ENCODE measurements at regions not wholly inside any gene's neighbourhood (a gene's known extent, or its start where the extent isn't known, plus 50 kb on each side); places are given as distances from the start of the nearest gene placed in this dataset.

DNA sequence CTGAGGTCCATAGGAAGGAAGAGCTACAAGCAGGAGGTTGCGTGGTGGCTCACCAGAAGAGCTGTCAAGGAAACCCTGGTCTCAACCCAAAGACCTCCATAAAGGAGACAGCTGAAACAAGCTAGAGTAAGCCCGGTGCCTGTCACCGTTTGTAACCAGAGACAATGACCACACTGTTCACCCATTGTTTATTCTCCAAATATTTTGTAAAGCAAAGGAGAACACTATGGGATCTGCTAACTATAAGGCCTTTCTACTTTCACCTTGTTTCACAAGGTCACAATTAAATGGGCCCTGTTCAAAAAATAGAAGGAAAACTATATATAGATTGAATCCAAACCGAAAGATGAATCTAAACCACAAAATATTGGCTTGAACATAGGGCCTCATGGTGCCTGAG lies 128.9 kb upstream of the TPRG1 start:
- no peak for DNase-seq (ENCODE audit: low read depth in 2 of 2)

DNA sequence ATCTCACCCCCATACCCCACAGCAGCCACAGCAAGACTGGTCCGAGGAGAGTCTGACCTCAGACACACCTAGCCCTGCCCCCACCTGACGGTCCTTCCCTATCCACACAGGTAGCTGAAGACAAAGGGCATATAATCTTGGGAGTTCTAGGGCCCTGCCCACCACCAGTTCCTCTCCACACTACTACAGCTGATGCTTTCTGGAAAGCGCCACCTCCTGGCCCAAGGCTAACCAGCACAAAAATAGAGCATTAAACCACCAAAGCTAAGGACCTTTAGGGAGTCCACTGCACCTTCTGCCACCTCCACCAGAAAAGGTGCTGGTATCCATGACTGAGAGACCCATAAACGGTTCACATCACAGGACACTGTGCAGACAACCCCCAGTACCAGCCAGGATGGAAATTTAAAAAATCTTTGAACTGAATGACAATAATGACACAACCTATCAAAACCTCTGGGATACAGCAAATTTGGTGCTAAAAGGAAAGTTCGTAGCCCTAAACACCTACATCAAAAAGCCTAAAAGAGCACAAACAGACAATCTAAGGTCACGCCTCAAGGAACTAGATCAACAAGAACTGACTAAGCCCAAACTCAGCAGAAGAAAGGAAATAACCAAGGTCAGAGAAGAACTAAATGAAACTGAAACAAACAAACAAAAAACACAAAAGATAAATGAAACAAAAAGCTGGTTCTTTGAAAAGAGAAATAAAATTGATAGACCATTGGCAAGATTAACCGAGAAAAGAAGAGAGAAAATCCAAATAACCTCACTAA lies 122.1 kb upstream of the TPRG1 start:
- no peak for DNase-seq (ENCODE audit: low read depth in 2 of 2)

DNA sequence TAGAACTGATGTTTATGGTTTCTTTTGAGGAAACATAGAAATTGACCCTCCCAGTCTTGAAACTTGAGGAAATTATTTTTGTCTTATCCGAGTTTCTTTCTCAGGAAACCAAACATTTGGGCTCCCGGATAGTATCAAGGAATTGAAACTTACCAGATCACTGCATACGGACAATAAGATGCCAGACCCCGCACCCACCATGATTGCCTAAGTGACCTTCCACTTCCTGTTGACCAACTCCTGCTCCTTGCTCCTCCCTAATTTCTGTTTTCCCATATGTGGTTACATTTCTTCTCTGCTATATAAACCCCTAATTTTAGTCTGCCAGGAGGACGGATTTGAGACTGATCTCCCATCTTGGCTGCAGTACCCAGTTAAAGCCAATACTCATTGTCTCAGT lies 118.4 kb upstream of the TPRG1 start:
- no peak for DNase-seq (ENCODE audit: low read depth in 2 of 2)

DNA sequence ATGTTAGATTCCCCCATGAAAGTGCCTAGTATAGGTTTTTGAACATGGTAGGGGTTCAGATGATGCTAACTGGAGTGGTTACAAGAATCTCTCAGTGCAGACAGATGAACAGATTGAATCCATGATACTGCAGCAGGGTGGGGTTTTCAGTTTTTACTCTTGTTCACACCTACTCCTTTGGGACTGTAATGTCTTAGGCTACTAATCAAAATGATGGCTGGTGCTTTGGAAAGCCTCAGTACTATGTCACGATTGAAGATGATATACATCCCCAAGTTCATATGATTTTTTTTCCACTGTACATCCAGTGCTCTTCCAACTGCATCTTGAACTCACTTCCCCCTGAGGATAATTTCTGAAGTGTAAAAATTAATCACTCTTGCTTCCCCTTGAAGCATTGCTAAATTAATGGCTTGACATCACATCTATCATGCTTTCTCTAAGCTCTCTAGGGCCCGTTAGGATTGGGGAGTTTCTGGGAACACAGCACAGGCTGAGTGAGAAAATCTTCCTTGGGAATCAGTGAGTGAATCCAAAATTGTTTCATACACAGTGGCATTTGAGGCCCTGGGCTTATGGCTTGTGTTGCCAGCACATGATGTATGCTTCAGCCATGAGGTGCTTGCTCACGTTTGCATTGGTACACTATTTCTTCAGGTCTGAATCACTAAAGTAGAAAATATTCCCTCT lies 115.0 kb upstream of the TPRG1 start:
- no peak for DNase-seq (ENCODE audit: low read depth in 2 of 2)

DNA sequence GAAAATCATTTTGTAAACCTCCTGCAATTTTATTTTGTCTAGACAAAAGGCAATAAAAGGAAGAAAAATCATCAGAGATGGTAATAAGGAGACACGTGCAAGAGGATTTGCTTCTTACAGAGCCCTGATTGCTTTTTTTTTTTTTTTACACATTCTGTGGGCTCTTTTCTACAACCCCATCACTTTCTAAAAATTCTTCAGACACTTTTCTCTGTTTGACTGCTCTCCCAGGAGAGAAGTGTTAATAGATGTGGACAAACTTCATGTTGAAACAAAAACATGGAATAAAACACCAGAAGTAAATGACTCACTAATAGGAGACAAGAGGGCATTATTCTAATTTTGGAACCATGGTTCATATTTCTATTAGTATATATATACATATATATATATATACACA lies 114.4 kb upstream of the TPRG1 start:
- DNase-seq (ENCODE audit: low read depth in 2 of 2) = no peak

DNA sequence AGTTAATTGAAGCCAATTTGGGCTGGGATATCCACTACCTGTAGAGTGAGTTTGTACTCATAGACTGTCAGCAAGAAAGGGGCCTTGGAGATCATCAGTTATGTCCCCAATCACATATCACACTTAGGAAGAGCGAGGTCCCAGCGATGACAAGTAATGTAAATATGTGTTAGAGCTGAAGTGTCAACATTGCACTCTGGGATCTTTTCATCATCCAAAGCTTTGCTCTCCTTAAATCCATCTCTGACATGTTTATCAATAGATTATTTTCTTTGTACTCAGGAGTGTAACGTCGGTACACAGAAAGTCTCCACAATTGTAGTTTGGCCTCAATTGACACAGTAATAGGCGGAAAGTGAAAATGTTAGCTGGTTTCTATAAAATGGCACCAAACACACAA lies 113.7 kb upstream of the TPRG1 start:
- no peak for DNase-seq (ENCODE audit: low read depth in 2 of 2)

DNA sequence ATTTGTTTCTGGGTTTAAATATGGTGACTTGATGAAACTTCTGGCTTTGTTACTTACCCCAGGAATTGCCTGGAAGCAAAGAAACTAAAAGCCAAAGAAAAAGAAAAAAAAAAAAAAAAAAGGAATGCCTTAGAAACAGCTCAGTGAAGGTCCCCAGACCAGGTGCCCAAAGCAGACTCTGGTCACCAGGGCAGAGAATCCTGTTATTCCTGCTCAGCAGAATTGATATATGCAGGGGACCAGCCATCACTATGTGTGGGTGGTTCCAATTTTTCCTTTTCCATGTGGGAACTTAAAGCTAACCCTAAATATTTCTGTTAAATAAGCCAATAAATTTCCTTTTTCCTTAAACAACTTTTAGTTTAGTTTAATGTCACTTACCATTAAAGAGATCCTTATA lies 100.8 kb upstream of the TPRG1 start:
- no peak for DNase-seq (ENCODE audit: low read depth in 2 of 2)

DNA sequence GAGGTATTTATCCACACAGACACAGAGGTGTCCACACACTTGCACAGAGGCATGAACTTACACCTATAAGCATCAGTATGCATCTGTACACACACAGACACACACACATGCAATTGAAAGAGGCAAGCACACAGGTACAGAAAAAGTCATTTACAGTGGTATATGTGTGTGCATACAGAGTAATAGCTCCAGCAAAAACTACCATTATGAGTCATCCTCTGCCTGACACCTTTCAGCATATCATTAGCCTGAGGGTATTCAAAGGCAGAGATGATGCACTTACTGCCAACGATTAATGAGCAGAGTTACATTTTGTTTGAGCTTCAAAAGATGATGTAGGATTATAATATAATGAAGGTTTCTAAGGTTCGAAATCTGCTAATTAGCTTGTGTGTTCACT lies 100.3 kb upstream of the TPRG1 start:
- DNase-seq (ENCODE audit: low read depth in 2 of 2) = no peak

DNA sequence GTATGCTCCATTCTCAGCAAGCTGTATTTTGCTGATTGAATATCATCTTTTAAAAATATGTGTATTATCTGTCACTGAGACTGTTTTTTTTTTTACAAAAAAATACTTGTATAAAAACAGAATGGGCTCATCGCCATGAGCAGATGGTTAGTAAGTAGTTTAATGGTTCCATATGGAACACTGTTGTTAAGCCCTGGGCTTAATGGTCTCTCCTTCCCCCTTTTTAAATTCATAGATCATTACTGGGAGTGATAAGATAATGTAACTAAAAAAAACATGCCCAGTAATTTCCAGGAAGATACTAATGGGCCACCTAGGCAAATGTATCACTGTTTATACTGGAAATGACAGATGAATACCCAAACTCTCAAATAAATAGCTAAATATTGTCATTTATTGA lies 95.3 kb upstream of the TPRG1 start:
- no peak for DNase-seq (ENCODE audit: low read depth in 2 of 2)

DNA sequence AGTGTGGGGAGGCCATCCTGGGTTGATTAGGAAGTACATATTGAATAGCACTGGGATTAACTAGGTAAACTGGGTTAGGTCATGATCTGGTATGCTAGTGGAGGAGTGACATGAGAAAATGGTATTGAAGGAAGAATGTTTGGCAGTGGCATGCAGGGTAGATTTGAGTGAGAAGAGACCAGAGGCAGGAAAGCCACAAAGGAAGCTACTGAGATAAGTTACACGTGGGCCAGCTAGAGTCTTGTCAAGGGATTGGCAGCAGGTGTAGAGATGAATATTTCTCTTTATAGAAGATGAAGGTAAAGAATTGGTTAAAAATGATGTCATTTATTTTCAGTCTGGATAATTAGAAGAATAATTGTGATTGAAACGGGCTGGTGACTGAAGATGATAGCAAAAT lies 91.0 kb upstream of the TPRG1 start:
- no peak for DNase-seq (ENCODE audit: low read depth in 2 of 2)

DNA sequence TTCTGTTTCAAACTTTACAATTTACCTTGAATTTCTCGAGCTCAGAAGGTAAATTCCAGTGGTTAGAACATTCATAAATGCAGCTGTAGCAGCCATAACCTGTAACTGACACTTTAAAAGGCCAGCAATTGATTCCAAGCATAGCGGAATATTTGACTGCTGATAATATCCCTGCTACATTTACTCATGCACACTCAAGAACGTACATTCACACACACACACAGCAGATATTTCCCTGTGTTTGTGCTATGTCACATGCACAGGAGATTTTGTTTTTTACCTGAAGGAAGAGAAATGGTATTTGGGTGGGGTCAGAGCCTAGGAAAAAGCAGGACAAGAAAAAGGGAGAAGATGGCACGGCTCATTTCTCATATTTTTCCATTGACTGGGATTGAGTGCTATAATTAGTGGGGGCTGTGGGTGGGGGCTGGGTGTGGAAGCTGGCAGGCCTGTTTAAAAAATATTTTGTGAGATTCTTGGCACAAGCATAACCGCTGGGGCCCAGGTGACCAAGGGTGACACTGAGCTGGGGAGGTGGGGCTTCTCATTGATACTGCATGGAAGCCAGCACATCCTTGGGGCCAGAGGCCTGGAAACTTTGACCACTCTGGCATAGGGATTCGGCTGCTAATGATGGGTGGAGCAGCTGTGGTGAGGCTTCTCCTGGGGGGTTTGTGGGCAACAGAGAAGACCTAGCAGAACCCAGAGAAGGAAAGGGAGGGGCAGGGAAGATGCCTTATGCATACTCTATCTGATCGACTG lies 88.9 kb upstream of the TPRG1 start:
- DNase-seq (ENCODE audit: low read depth in 2 of 2) = no peak

DNA sequence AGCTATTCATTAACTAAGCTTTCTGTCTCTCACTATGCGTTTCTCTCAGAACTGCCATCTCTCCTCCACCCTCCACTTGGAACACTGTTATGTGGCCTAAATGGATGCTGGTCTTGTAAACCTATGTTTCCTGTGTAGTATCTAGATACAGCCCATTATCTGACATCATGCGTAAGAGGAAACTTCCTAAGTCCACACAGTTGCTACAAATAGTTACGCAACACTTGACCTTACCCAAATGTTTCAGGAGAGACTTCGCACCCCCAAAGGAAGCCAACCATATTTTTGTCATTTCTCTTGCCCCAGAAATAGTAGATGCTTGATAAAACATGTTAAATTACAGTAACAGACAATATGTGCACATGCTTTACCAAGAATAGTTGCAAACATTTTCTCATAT lies 87.2 kb upstream of the TPRG1 start:
- DNase-seq (ENCODE audit: low read depth in 2 of 2) = no peak

DNA sequence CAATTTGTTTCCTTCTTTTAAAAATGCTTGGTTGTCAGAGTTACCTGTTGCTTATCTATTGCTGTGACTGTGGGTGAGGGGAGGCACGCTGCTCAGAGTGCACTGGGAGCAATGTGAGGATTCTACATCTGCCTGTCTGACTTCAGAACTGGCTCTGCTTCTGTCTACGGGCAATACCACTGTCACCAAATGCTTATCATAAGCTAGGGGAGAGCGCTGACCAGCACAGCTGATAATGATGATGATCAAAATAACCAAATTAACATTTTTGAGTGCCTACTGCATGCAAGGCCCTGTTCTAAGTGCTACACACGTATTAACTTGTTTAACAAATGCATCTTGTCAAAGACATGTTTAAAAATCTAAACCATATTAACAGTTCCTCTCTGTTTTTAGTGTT lies 79.2 kb upstream of the TPRG1 start:
- DNase-seq (ENCODE audit: low read depth in 2 of 2) = no peak

DNA sequence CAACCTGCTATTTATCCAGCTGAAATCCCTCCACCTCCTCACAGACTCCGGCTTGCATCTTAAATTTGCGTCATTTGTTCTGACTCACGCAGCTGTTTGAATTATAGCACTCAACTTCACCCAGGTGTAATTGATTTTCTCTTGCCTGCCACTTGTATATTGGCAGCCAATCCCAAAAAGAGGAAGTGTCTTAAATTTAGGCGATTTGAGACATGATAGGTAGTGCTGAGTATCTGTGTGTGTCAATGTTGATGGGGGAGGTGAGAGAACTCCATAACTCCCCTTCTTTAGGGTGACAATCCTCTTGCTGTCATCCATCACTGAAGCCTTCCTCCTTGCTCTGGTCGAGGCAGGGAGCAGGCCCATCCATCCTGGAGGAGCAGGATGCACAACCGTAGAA lies 77.2 kb upstream of the TPRG1 start:
- DNase-seq (ENCODE audit: low read depth in 2 of 2) = no peak

DNA sequence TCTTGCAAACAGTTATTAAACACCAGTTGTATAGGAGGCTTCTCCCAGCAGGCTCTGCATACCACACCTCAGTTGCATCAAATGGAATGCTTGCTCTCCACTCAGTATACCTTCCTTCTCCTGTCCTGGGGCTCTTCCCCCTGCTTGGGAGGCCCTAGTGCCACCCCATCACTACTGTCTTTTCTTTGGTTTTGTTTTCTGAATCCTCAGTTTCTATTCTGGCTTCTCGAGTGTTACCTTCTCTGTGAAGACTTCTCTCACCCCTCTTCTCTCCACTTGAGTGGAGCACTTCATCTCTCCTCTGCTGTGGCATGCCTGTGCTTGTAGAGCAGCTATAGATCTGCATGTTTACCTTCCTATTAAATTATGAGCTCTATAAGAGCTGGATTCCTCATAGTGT lies 75.7 kb upstream of the TPRG1 start:
- DNase-seq (ENCODE audit: low read depth in 2 of 2) = no peak

DNA sequence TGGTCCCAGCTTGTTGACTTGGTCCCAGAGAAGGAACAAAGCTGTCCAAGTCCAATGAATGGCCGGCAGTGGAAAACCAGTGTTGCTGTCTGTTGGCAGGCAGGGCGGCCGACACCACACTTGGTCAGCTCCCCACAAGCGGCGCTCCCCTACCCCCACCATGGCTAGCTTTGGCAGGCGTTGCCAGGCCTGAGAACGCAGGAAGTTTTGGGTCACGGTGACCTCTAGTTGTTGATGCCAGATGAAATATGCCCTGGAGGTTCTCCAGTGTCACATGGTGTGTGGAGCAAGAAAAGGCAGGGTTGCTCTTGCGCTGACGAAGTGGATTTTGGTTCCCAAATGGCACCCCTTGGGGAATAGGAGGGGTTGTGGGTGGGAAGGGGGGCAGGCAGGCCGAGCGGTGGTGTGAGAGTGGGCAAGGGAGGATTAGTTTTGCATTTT lies 72.7 kb upstream of the TPRG1 start:
- no peak for DNase-seq (ENCODE audit: low read depth in 2 of 2)

DNA sequence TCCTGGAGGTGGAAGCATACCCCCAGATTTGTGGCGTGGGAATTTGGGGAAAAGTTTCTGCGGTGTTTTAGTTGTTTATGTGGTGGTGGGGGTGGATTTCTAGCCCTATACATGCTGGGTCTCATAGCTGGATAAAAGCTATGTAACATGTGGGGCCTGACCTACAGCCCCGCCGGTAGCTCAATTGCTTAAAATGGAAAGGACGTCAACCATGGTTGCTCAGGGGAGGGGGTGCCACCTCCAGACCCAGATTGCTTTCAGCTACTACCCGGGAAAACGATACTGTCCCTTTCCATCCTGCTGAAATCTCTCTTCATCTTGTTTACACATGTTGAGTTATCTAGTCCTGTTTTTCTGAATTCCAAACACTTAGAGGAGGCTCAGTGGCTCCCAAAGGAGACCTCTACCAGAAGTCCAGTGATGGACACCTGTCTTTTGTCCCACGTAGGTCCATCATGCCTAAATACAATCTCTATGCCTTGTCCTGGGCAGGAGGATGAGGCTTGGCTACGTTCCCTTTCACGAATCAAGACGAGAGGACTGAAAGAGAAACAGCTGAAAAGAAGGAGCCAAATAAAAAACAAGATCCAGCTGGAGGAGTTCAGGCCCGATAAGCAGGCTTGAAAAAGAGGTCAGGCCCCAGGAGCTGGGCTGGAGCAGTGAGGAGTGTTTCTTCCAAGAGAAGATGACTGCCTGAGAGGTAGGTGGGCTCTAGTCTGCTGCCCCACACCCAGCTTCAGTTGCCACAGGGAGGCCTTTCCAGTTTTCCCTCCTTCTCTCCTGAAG lies 72.1 kb upstream of the TPRG1 start:
- DNase-seq (ENCODE audit: low read depth in 2 of 2) = no peak

DNA sequence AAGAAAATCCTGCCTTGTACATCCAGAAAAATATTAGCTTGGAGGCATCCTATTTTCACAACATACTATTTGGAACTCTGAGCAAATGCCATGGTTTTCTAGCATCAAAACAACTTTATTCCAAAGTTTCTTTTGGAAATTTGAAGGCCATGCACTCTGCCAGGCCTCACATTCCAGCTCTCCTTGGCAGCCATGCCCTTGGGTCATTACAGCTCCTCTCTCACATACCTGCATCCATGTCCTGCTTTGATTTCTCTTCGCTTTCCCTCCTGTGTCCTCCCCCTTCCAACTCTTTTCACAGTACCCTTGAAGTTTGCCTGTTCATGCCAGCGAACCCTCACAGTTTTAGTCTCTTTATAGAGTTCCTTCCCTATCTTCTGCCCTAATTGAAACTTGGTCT lies 70.9 kb upstream of the TPRG1 start:
- no peak for DNase-seq (ENCODE audit: low read depth in 2 of 2)

DNA sequence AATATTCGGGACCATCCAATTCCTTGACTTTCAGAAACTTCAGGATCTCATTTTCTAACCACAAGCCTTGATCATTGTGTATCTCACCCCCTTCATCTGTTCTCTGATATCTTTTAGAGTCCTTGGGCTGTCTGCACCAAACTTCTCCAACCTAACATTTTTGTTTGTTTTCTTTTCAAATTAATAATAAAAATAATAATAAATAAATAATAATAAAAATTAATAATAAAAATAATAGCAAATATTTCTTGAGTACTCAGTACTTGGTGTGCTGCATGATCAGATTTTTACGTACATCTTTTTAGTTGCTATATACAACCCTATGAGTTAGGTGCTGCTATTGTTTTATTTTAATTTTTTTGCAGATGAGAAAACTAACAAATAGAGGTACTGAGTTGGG lies 70.2 kb upstream of the TPRG1 start:
- no peak for DNase-seq (ENCODE audit: low read depth in 2 of 2)

DNA sequence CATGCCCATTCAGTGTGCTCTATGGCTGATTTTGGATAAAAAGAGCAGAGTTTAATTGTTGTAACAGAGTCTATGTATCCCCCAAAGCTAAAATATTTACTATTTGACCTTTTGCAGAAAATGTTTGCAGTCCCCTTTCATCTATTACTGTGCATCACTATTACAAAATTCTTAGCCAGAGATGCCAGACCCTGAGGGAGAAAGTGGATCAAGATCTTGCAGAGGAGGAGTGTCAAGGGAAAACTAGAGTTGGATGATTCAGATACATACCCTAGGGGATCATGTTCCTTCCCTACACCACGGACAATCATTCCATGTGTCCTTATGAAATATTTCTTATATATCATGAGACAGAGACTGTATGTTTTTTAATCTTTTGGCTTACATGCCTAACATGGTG lies 68.6 kb upstream of the TPRG1 start:
- DNase-seq (ENCODE audit: low read depth in 2 of 2) = no peak

DNA sequence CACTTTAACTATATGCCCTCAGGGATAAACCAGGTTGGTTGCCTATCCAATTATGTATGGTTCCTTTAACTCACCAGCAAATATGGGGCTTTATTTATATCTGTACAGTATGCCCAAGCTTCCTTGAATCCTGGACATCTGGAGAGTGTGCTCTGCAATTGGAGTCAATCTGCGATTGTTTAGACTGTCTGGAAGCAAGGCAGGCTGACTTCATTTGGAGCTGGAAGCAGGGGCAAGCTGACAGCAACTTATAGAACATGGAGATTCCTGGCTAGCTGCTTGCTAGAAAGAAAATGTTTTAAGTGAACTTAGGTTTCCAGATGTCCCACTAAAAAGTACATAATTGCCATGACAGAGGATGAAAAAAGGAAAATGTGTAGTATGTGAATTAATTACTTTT lies 63.7 kb upstream of the TPRG1 start:
- no peak for DNase-seq (ENCODE audit: low read depth in 2 of 2)

DNA sequence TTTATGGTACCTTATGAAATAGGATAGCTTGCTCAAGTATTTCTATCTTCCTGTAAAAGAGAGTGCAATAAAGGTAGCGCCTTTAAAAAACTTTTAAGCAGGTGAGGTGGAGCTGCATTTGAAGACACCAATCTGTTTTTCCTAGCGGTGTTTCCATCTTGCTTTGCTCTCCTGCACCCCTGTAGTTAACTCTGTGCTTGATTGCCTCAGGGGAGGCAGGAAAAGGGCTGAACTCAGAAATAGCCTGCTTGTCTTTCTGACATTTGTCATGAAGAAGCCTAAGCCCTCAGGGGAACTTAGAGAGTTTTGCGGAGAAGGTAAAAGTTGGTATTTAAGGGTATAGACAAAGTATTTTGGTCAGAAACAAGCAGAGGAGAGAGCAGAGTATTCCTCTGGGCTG lies 63.0 kb upstream of the TPRG1 start:
- DNase-seq (ENCODE audit: low read depth in 2 of 2) = no peak

All from stimulated activated CD4-positive, alpha-beta T cell treated with anti-CD3 and anti-CD28 coated beads, Interleukin-4, amount 100 ng/mL, for 48 hours (primary cell).